ENCODE measurements at regions not wholly inside any gene's neighbourhood (a gene's known extent, or its start where the extent isn't known, plus 50 kb on each side); places are given as distances from the start of the nearest gene placed in this dataset.
A peak's percentile ranks its signal among the peaks of the same experiment; 100 is the strongest.

- no peaks in the 10 kb centered on the region for H4K20me1 ChIP-seq (ENCODE audit: control insufficient read depth, insufficient read depth, low read length, poor library complexity, severe bottlenecking)
- no peaks in the 10 kb centered on the region for H3K79me2 ChIP-seq (ENCODE audit: control insufficient read depth, insufficient read depth, low read length)
- peaks cover 5% of the 10 kb centered on the region for H3K27me3 Mint-ChIP-seq
- H3K9me3 Mint-ChIP-seq (ENCODE audit: insufficient read depth) = peaks cover 5% of the 10 kb centered on the region
- no peak for TF ChIP-seq EZH2 (IDR thresholded peaks at IDR 0.05; ENCODE audit: borderline replicate concordance, insufficient read depth, low read depth, low read length, poor library complexity, severe bottlenecking)
- intact Hi-C loops (cut with micrococcal nuclease) = no loop called here
- H3K4me3 ChIP-seq (ENCODE audit: control extremely low read depth in 1 of 5, extremely low read depth in 1 of 5, insufficient read depth in 1 of 5, low read depth in 2 of 5, low read length in 4 of 5) = no peak overlapping the region
- POLR2A ChIA-PET = no interaction called here
- peak overlapping the region; percentile 57 for H3K4me2 ChIP-seq (replicated peaks; ENCODE audit: low read depth, low read length, poor library complexity, severe bottlenecking)
- no peak overlapping the region for H3K27ac Mint-ChIP-seq
- peaks cover 56% of the 10 kb centered on the region for H3K4me1 Mint-ChIP-seq
- no peaks in the 10 kb centered on the region for H3K27me3 ChIP-seq (replicated peaks in 1 of 4; ENCODE audit: control extremely low read depth in 1 of 4, control insufficient read depth in 3 of 4, insufficient read depth in 4 of 4, low read length in 3 of 4)
- DNase-seq (no peak), ATAC-seq (ENCODE audit: low read depth) (no peak)
- H3K4me3 Mint-ChIP-seq = peak overlapping the region; percentile 58
- H3K36me3 ChIP-seq (replicated peaks in 1 of 2; ENCODE audit: control extremely low read depth in 1 of 2, control insufficient read depth in 1 of 2, extremely low read depth in 1 of 2, insufficient read depth in 2 of 2, low read length in 1 of 2) = no peaks in the 10 kb centered on the region
- WGBS (ENCODE audit: insufficient coverage) = 36% methylated on average over 1 of the region's 2 CpGs
- no peak overlapping the region for H3K9ac ChIP-seq (ENCODE audit: low read length)
- H2AFZ ChIP-seq (ENCODE audit: insufficient read depth, low read depth, low read length, poor library complexity, severe bottlenecking) = no peak overlapping the region
- peaks cover 40 to 46% of the 10 kb centered on the region in 2 donors for H3K4me1 ChIP-seq (ENCODE audit: control insufficient read depth in 2 of 2, insufficient read depth in 2 of 2, low read length in 2 of 2)
- CTCF ChIA-PET = no interaction called here
- H3K27ac ChIP-seq (ENCODE audit: low read length in 2 of 2) = no peak overlapping the region
- H3K9me3 ChIP-seq (ENCODE audit: control extremely low read depth in 1 of 3, control insufficient read depth in 2 of 3, insufficient read depth in 1 of 3, low read length in 2 of 3) = peaks cover 0 to 14% (median 9%) of the 10 kb centered on the region in 3 donors
These were observed 68.2 kb upstream of the S1PR3 start for GRCh38 chr9:88923092-88923491.

GRCh38 chr9:88923653-88924288 is 67.5 kb upstream of the S1PR3 start:
- peaks cover 40 to 48% of the 10 kb centered on the region in 2 donors for H3K4me1 ChIP-seq (ENCODE audit: control insufficient read depth in 2 of 2, insufficient read depth in 2 of 2, low read length in 2 of 2)
- ChIA-PET POLR2A (no interaction called here), CTCF (no interaction called here)
- no peak overlapping the region for H3K9ac ChIP-seq (ENCODE audit: low read length)
- H3K4me3 Mint-ChIP-seq = peak overlapping the region; percentile 58
- no peak overlapping the region for H3K27ac ChIP-seq (ENCODE audit: low read length in 2 of 2)
- H2AFZ ChIP-seq (ENCODE audit: insufficient read depth, low read depth, low read length, poor library complexity, severe bottlenecking) = no peak overlapping the region
- 74% methylated on average over 13 of the region's 14 CpGs for WGBS (ENCODE audit: insufficient coverage)
- H3K4me1 Mint-ChIP-seq = peaks cover 58% of the 10 kb centered on the region
- DNase-seq = no peak
- TF ChIP-seq CTCF (IDR thresholded peaks at IDR 0.05) (no peak), EZH2 (IDR thresholded peaks at IDR 0.05; ENCODE audit: borderline replicate concordance, insufficient read depth, low read depth, low read length, poor library complexity, severe bottlenecking) (no peak)
- no peaks in the 10 kb centered on the region for H3K79me2 ChIP-seq (ENCODE audit: control insufficient read depth, insufficient read depth, low read length)
- H3K27me3 Mint-ChIP-seq = peaks cover 5% of the 10 kb centered on the region
- H3K9me3 ChIP-seq (ENCODE audit: control extremely low read depth in 1 of 3, control insufficient read depth in 2 of 3, insufficient read depth in 1 of 3, low read length in 2 of 3) = peaks cover 0 to 7% (median 3%) of the 10 kb centered on the region in 3 donors
- H3K9me3 Mint-ChIP-seq (ENCODE audit: insufficient read depth) = peaks cover 5% of the 10 kb centered on the region
- no peak for ATAC-seq (ENCODE audit: low read depth)
- intact Hi-C loops (cut with micrococcal nuclease) = no loop called here
- no peaks in the 10 kb centered on the region for H3K36me3 ChIP-seq (replicated peaks in 1 of 2; ENCODE audit: control extremely low read depth in 1 of 2, control insufficient read depth in 1 of 2, extremely low read depth in 1 of 2, insufficient read depth in 2 of 2, low read length in 1 of 2)
- H3K27ac Mint-ChIP-seq = no peak overlapping the region
- H3K27me3 ChIP-seq (replicated peaks in 1 of 4; ENCODE audit: control extremely low read depth in 1 of 4, control insufficient read depth in 3 of 4, insufficient read depth in 4 of 4, low read length in 3 of 4) = no peaks in the 10 kb centered on the region
- no peak overlapping the region for H3K4me3 ChIP-seq (ENCODE audit: control extremely low read depth in 1 of 5, extremely low read depth in 1 of 5, insufficient read depth in 1 of 5, low read depth in 2 of 5, low read length in 4 of 5)
- H3K4me2 ChIP-seq (replicated peaks; ENCODE audit: low read depth, low read length, poor library complexity, severe bottlenecking) = no peak overlapping the region
- no peaks in the 10 kb centered on the region for H4K20me1 ChIP-seq (ENCODE audit: control insufficient read depth, insufficient read depth, low read length, poor library complexity, severe bottlenecking)

All from B cell (primary cell).